WTC11 (cell line): ENCODE measurements at regions not wholly inside any gene's neighbourhood (a gene's known extent, or its start where the extent isn't known, plus 50 kb on each side); places are given as distances from the start of the nearest gene placed in this dataset.

ENCODE experiments used
- ATF1 ChIP-seq: sonication (generic); formaldehyde crosslinking; IDR thresholded peaks from 2 replicates; pipeline ENCODE4 v1.8.1; 2023; ENCODE audit warnings: mild to moderate bottlenecking, moderate library complexity, missing genetic modification reagents
- ATF3 ChIP-seq: sonication (generic); formaldehyde crosslinking; conservative IDR thresholded peaks from 2 replicates; pipeline ENCODE4 v1.8.1; 2022; ENCODE audit warnings: mild to moderate bottlenecking, missing genetic modification reagents
- CBFB ChIP-seq: sonication (generic); formaldehyde crosslinking; IDR thresholded peaks from 2 replicates; pipeline ENCODE4 v1.8.1; 2022; ENCODE audit warnings: mild to moderate bottlenecking, low read depth, missing genetic modification reagents
- CTCF ChIP-seq: fragments of 200-600 bp; IDR thresholded peaks from 2 replicates; pipeline ENCODE4 v1.8.0; 2022; ENCODE audit warnings: antibody characterized with exemption
- E2F5 ChIP-seq: sonication (generic); formaldehyde crosslinking; IDR thresholded peaks from 2 replicates; pipeline ENCODE4 v1.8.1; 2022; ENCODE audit warnings: mild to moderate bottlenecking, moderate library complexity, missing genetic modification reagents
- GABPB1 ChIP-seq: sonication (generic); formaldehyde crosslinking; IDR thresholded peaks from 2 replicates; pipeline ENCODE4 v1.8.1; 2023; ENCODE audit warnings: mild to moderate bottlenecking, missing genetic modification reagents
- MXD4 ChIP-seq: fragments of 250-450 bp; sonication (Bioruptor Pico); IDR thresholded peaks from 2 replicates; pipeline ENCODE4 v1.8.0; 2021; ENCODE audit warnings: mild to moderate bottlenecking, moderate library complexity, borderline replicate concordance
- NR3C1 ChIP-seq: sonication (generic); formaldehyde crosslinking; conservative IDR thresholded peaks from 2 replicates; pipeline ENCODE4 v1.8.1; 2023; ENCODE audit warnings: low read depth, mild to moderate bottlenecking, missing genetic modification reagents
- SP1 ChIP-seq: sonication (generic); formaldehyde crosslinking; conservative IDR thresholded peaks from 2 replicates; pipeline ENCODE4 v1.8.1; 2022; ENCODE audit warnings: missing genetic modification reagents
- TEAD4 ChIP-seq: sonication (generic); formaldehyde crosslinking; IDR thresholded peaks from 2 replicates; pipeline ENCODE4 v1.8.0; 2022; ENCODE audit warnings: mild to moderate bottlenecking, missing genetic modification reagents
- USF2 ChIP-seq: sonication (generic); formaldehyde crosslinking; IDR thresholded peaks from 2 replicates; pipeline ENCODE4 v1.8.1; 2023; ENCODE audit warnings: mild to moderate bottlenecking, missing genetic modification reagents, moderate library complexity
- ZNF263 ChIP-seq: sonication (generic); formaldehyde crosslinking; IDR thresholded peaks from 2 replicates; pipeline ENCODE4 v1.8.1; 2022; ENCODE audit warnings: low read depth, mild to moderate bottlenecking, moderate library complexity, missing genetic modification reagents
- ZNF423 ChIP-seq: fragments of 250-450 bp; sonication (Bioruptor Pico); IDR thresholded peaks from 2 replicates; pipeline ENCODE4 v2.1.2; 2022; ENCODE audit warnings: mild to moderate bottlenecking, moderate library complexity

- TF ChIP-seq CTCF: no peak
- no peak for TF ChIP-seq TEAD4 (CRISPR knock-in tag)
- TF ChIP-seq MXD4 (CRISPR knock-in tag): no peak
- no peak for TF ChIP-seq GABPB1
- TF ChIP-seq USF2 (CRISPR knock-in tag): no peak
- no peak for TF ChIP-seq ATF3
- TF ChIP-seq ZNF423 (CRISPR knock-in tag): no peak
- TF ChIP-seq CBFB (CRISPR knock-in tag): no peak
- no peak for TF ChIP-seq SP1
- no peak for TF ChIP-seq ZNF263
- no peak for TF ChIP-seq NR3C1 (CRISPR knock-in tag)
- TF ChIP-seq ATF1 (CRISPR knock-in tag): no peak
- no peak for TF ChIP-seq E2F5 (CRISPR knock-in tag)
Measured at GRCh38 chr3:151544164-151544548, 83.3 kb upstream of the IGSF10 start.
